ENCODE measurements at regions not wholly inside any gene's neighbourhood (a gene's known extent, or its start where the extent isn't known, plus 50 kb on each side); places are given as distances from the start of the nearest gene placed in this dataset.
"Not testable (repeated sequence)": the region's sequence is repeated elsewhere in the genome, so short reads cannot be mapped to it uniquely, and the experiment has no call there.

DNA sequence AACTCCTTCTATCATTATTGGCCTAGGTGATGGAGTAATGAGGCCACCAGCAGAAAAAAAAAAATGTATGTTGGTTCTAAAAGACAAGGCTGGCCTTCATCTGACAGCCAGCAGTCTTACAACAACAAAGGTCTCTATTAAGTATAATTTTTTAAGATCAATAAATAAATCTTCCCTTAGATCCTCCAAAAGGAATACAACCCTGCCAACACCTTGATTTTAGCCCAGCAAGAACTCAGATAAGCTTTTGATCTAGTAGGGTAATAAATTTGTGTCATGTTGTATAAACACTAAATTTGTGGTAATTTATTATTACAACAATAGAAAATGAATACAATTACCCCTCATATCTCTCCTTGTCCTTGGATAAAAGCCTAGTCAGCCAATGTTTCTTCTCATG is 633.2 kb upstream of the FAM174A start:
- no peak for DNase-seq (ENCODE audit: low read depth in 2 of 2)

DNA sequence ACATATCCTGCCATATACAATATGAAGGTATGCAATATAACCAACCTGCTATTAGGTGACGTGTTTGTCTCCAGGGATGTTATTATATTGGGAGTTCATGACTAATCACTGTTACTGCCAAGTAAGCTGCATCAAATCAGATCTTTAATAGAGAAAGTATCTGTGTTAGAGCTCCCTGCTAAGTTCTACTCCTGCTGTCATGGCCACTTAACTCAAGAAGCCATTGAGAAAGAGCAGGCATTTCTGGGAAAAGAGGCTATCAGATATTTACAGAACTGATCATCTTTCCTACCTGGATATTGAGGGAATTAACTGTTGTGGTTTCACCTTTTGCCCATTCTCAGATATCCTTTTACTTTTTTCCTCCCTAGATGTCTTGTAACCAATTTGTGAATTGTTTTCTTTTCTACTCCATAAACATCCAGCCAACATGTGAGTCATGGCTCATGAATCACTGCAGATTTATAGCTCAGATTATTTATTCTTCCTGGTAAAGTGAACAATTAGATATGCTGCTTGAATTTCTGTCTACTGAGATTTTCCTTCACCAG is 634.8 kb upstream of the FAM174A start:
- no peak for DNase-seq (ENCODE audit: low read depth in 2 of 2)

DNA sequence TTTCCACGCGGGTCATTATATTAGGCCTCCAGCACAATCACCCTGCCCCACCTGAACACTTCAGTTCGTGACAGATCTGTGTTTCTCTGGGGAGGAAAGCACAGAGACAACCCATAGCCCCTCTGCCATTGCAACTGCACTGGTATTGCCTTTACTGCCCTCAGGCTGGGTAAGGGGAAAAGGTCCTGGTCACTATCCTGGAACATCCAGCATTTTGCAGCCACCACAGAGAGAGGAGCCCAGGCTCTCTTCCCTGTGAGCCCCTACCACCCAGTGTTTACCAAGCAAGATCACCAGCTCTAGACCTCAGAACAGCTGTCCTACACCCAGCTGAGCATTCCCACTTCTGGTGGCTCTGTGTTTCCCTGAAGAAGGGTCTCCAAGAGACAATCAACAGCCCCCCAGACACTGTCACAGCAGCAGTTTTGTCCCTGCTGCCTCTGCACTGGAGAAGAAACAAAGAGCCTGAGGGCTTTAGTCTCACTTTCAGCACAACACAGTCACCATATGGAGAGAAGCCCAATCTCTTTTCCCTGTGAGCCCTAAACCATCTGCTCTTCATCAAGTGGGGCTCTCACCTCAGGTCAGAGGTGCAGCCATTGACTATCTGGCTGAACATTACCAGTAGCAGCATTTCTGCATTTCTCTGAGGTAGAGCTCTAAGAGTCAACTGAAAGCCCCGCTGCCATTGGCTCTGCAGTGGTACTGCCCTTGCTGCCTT is 655.2 kb upstream of the FAM174A start:
- no peak for DNase-seq (ENCODE audit: low read depth in 2 of 2)

DNA sequence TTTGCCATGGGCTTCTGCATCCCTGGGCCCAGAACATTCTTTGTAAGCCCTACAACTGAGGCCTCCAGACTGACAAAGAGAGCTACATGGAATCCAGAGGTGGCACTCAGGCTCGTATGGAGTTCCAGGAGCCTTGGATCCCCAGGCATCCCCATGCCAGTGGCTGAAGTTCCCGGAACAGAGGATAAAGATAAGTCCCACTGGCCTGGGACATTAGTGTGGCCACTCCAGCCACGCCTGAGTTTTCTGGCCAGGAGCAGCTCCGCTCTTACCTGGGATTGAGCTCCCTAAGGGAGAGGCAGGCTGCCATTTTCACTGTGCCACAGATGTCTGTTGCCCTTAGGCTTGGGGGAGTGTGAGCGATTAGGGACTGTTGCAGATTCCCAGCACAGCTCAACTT is 656.3 kb upstream of the FAM174A start:
- no peak for DNase-seq (ENCODE audit: low read depth in 2 of 2)

DNA sequence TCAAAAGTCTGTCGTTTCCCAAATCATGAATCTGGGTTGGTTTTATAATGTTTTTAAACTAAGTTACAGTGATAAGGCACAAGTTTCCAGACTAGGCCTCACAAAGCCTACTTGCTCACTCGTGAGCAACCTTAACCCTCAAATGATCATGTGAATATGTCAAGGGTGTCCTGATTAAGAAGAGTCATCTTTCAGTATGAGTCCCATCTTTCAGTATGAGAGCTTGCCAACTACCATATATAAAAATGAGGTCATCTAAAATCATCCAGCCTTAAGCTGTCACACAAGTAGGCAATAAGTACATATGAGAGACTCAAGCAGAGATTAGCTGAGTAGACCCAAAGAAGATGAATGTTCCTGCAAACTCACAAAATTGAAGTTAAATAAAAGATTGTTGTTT is 668.4 kb upstream of the FAM174A start:
- DNase-seq (ENCODE audit: low read depth in 2 of 2), result no peak

DNA sequence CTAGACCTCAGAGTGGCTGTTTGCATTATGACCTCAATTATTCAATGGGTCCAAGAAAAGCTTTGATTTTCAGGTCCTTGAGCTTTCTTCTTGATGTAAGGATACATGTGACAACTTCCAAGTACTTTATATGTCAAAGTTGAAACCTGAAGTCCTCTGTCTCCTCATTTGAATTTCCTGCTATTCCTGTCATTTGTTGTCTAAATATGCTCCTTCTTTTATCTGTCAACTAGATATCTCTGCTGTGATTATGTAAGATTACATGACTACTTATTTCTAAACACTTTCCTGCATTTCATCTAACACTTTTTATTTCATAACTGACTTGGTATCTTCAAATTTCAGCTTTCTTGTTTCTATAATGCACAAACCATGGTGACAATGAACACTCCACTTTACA is 670.0 kb upstream of the FAM174A start:
- no peak for DNase-seq (ENCODE audit: low read depth in 2 of 2)

DNA sequence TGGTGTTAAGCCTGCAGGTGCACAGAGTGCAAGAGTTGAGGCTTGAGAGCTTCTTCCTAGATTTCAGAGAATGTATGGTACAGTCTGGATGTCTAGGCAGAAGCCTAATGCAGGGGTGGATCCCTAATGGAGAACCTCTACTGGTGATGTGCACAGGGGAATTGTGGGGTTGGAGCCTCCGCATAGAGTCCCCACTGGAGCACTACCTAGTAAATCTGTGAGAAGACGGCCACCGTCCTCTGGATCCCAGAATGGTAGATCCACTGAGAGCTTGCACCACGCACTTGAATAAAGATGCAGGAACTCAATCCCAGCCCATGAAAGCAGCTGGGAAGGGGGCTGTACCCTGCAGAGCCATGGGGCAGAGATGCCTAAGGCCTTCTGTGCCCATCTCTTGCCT is 699.4 kb upstream of the FAM174A start:
- DNase-seq (ENCODE audit: low read depth in 2 of 2), result no peak

DNA sequence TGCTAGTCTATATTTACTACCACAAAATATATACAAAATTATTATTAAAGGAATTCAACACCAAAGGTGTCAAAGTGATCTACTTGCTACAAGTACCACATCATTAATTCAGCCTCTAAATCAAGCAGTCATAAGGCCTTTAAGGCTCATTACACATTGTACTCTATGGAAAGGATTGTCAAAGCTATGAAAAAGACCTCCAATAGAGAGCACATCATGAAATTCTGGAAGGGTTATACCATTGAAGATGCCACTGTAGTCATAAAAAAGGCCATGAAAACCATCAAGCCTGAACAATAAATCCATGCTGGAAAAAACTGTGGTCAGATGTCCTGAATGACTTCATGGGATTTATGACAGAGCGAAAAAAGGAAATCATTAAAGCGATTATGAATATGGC is 708.0 kb upstream of the FAM174A start:
- no peak for DNase-seq (ENCODE audit: low read depth in 2 of 2)

DNA sequence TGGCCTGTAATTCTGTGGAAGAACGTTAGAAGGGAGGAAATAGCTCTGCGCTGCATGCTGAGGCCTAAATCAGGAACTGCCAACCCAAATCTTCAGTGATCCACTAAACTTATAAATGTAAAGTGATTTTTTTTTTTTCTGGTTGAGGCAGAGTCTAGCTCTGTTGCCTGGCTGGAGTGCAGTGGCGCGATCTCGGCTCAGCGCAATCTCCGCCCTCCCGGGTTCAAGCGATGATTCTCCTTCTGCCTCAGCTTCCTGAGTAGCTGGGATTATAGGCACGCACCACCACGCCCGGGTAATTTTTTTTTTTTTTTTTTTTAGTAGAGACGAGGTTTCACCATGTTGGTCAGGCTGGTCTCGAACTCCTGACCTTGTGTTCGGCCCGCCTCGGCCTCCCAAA is 717.4 kb upstream of the FAM174A start:
- no peak for DNase-seq (ENCODE audit: low read depth in 2 of 2)

DNA sequence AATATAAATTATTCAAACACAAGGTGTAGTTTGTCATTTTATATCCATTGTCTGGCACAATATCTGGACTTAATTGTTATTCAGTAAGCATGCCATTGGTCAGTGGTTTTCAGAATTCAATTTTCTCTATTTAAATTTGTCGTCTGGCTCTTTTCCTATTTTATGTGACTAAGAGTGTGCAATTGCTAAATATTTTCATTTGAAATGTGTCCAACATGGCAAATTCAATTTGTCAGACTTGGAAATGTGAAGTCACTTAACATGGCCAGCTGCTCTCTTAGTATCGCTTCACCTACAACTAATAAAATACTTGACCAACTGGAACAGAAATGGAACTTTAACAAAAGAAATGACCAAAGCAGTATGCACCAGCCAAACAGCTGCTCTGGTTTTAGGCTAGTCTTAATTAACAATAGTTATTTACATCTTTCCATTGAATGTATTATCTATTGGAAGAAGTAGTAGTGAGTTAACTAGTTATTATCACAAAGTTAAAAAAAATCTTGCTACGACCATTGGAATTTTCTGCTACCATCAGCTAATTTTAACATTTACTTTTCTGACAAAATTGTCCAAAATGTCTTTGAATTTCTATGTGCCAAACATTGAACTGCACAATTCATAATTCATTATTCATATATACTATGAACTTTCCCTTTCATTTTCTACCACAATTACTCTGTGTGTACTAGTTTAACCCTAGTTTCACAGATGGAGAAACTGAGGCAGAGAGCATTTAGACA is 720.7 kb upstream of the FAM174A start:
- DNase-seq (ENCODE audit: low read depth in 2 of 2), result no peak

DNA sequence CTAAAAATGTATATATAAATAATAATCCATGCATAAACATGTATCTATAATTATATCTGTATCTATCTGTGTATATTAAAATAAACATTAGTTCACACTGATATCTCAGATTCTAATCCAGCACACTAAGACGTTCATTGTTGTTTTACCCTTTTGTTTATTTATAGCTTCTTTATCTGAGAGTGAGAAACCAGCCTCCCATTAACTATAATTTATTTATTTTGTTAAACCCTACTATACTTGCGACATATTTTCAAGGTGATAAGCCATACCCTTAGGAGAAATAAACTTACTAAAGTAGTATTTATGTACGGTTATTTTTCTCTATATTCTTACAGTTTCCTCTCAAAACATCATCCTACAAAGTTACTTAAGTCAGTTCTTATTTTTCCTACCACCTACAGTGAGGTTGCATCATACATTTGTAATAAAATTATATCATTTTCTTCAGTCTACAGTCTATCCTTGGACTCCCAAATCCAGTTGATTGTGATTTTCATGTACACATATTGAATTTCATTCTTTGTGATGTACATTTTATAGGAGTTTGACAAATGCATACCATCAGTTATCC is 726.4 kb upstream of the FAM174A start:
- no peak for DNase-seq (ENCODE audit: low read depth in 2 of 2)

DNA sequence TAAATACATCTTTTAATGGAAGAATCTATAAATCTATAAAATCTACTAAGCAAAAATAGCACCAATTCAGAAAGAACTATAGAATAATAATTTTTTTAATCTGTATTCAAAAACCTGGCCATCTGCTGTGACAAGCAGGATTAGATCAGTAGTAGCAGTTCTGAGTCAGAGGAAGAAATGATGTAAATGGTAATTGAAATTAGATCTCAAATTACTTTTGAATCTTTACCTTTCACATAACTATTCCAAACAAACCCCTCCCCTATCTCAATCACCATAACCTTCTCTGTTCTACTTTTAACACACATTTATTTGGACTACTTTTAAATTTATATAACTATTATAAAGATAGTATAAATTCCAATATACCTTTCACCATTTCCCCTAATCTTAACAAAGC is 727.8 kb upstream of the FAM174A start:
- no peak for DNase-seq (ENCODE audit: low read depth in 2 of 2)

DNA sequence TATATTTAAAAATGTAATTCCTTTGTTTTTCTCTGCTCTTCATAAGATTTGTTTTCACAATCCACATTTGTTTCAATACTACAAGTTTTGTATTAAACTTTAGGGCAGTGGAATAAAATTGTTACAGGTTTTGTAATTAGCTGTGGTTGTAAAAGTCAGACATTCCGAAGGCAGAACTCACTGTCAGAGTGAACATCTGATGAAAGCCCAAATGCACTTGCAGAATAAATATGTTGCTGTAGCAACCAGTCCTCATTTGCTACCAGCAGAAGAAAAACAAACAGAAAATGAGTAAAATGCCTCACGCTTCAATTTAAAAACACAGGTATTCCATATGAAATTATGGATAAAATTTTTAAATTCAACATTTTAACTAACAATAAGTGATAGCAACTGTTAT is 740.1 kb upstream of the FAM174A start:
- no peak for DNase-seq (ENCODE audit: low read depth in 2 of 2)

DNA sequence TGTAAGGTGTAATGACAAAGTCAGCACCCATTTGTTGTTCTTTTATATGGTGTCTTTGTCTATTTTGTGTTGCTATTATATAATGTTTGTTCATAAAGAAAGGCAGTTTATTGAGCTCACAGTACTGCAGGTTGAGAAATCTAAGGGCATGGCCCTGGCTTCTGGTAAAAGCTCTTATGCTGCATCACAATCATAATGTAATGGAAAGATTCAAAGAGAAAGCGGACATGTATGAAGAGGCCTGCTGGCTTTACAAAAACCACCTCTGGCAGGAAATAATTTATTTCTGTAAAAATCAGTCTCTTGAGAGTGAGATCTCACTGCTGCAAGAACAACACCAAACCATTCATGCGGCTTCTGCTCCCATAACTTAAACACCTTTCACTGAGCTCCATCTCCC is 746.7 kb upstream of the FAM174A start:
- DNase-seq (ENCODE audit: low read depth in 2 of 2), result no peak

DNA sequence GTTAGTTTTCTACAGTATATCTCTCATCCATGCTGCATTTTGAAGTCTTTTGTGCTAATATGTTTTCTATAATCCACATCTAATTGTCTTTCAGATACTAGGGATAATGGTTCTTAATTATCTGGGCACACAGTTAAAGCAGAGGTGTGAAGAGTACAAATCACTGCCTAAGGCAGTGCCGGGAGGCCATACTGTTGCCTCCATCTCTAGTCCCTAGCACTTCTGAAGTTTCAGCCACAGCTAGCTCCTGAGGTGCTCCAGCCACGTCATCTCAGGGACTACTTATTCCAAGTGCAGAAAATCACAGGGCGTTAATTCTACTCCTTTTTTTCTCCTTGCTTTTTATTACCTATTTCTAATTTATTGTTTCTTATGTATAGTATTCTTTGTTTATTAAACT is 760.0 kb upstream of the FAM174A start:
- no peak for DNase-seq (ENCODE audit: low read depth in 2 of 2)

DNA sequence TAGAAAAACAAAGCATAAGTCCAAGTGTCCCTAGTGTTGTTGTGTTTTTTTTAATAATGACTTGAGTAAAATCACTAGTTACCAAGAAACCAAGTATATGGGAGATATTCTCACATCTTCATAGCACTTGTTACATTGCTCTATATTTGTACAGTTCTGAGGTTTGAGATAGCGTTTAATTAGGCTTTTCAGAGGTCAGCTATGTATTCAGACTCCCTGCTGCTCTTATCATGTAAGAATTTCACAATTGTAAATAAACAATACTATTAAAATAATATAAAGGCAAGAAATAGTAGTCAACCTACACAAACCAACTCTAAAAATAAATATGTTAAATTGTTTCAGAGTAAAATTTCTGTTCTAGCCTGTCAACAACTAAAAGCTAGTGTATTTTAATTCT is 761.9 kb upstream of the FAM174A start:
- DNase-seq (ENCODE audit: low read depth in 2 of 2), result no peak

DNA sequence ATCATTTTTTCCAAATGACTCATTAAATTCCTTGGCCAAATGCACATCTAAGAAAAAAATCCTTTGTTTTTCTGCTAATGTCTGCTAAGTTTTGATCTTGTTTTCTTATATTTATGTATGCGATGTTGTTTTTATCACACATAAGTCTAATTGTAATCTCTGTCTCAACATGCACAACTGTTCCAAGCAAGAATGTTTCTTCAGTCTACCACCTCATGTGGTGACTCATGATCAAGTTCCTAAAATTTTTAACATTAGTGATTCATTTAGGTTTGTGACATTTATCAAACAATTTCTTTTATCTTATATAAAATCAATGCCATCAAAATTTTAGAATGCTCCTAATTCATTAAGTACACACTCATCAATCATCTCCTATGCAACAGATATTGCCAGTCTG is 763.9 kb upstream of the FAM174A start:
- no peak for DNase-seq (ENCODE audit: low read depth in 2 of 2)

DNA sequence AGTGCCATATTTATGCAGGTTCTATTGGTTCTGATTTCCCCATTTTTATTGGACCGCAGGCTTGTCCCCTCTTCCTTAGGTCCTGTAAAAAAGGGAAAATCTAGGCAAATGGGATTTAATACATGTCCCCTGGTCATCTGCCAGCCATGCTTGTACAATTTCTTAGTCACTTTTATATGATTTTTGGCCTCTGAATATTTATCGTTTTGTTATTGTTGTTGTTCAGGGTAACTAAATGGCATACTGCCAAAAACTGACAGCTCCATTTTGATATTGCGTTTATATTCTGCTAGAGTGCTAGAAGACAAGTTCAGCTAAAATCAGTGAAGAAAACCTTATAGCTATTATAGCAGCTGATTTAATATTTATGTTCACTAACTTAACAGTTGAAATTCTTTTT is 770.2 kb upstream of the FAM174A start:
- DNase-seq (ENCODE audit: low read depth in 2 of 2), result no peak

DNA sequence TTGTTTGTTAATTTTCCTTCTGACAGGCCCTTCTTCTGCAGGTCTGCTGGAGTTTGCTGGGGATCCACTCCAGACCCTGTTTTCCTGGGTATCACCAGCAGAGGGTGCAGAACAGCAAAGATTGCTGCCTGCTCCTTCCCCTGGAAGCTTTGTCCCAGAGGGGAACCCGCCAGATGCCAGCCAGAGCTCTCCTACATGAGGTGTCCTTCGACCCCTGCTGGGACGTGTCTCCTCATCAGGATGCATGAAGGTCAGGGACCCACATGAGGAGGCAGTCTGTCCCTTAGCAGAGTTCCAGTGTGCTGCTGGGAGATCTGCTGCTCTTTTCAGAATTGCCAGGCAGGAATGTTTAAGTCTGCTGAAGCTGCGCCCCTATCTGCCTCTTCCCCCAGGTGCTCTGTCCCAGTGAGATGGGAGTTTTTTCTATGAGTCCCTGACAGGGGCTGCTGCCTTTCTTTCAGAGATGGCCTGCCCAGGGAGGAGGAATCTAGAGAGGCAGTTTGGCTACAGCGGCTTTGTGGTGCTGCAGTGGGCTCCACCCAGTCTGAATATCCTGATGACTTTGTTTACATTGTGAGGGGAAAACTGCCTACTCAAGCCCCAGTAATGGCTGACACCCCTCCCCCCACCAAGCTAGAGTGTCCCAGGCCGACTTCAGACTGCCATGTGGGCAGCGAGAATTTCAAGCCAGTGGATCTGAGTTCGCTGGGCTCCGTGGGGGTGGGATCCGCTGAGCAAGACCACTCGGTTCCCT is 772.0 kb upstream of the FAM174A start:
- DNase-seq (ENCODE audit: low read depth in 2 of 2), result no peak

DNA sequence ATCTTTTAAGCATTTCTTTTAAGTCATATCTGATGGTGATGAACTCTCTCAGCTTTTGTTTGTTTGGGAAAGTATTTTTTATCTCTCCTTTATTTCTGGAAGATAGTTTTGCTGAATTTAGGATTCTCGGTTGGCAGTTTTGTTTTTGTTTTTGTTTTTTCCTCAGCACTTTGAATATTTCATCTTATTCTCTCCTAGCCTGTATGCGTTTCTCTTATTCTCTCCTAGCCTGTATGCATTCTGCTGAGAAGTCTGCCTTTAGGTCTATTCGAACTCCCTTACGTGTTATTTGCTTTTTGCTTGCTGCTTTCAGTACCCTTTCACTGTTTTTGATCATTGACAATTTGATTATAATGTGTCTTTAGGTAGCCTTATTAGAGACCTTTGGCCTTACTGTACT is 787.8 kb upstream of the FAM174A start:
- DNase-seq (ENCODE audit: low read depth in 2 of 2), result no peak

DNA sequence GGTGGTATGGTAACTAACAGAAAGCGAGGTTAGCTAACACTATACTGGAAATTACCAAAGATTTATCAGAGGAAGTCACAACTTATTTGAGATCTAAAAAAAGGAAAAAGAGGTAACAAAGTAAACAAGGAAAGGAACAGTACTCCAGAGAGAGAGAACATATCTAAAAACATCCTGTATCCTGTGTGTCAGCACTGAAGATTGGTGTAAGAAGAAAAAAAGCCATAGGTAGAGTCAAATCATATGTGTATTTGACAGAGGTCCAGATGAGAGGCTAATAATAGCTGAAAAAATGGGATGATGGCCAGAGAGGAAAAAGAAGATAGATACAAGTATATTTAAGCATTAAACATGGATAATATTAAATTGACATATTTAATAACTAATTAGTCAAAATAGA is 802.0 kb upstream of the FAM174A start:
- not testable (repeated sequence) for DNase-seq (ENCODE audit: low read depth in 2 of 2)

DNA sequence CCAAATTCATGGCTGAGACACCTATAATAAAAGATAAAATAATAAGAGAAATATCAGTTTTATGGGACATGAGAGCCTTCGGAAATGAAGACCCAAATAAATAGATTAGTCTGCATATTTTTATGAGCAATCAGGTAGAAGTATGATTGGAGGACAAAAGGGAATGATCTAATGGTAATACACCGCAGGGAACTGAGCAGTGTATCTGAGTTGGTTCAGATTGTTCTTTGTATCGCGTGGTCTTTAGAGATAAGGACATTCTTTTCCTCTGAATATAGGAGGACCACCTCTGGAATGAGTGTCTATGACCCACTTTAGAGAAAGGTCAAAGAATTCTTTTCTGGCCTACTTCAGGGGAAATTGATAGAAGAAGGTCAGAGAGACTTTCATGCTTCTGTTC is 801.8 kb upstream of the CHD1 start:
- DNase-seq (ENCODE audit: low read depth in 2 of 2), result not testable (repeated sequence)

Measured in fibroblast of skin of left quadriceps (primary cell).